ENCODE measurements at regions not wholly inside any gene's neighbourhood (a gene's known extent, or its start where the extent isn't known, plus 50 kb on each side); places are given as distances from the start of the nearest gene placed in this dataset.

DNA sequence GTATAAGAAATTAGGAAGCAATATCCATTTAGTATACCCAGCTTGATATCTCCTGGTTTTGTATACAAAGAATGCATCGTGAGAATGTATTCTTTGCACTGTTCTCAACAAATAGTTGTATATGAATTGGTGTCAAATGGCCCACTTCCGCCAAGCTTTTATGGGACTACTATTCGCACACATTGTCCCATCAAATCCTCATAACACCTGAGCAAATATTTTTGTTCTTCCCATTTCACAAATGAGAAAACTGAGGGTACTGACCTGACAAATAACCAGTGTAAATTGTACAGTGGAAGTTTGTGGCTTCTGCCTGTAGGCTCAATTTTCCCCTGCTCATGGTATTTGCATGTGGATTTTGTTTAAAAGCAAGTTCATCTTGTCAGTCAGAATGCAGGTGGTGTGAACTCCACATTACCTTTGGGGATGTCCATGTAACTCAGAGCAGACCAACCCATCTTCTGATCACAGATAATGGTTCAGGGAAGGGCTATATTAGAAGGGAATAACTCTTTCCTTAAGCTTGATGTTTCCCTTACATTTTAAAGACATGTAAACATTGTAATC, 51.5 kb upstream of the FAM241A start:
- ChIA-PET CTCF (ENCODE audit: low intra/inter-chr PET ratio) (no interaction called here), POLR2A (interaction anchor here (1.0 kb wide), 1 partner anchor 13 kb away, joined by 3 read pairs; no protein-coding TSS in a partner anchor)
- Histone ChIP-seq H3K4me2 (ENCODE audit: insufficient read depth, low read length) (no peak overlapping the region), H3K27me3 (ENCODE audit: control insufficient read depth in 2 of 2, insufficient read depth in 2 of 2, low read length in 2 of 2) (no peaks in the 10 kb centered on the region; a peak in 1 of 5 replicates), H2AFZ (ENCODE audit: low read depth, low read length) (no peak overlapping the region), H3K9me3 (replicated peaks; ENCODE audit: control insufficient read depth, insufficient read depth, low read depth, low read length) (no peaks in the 10 kb centered on the region), H3K4me3 (no peak overlapping the region), H3K27ac (ENCODE audit: extremely low read depth, low read depth, low read length) (no peak overlapping the region), H3K79me2 (ENCODE audit: control insufficient read depth, insufficient read depth, low read length) (no peaks in the 10 kb centered on the region), H3K36me3 (ENCODE audit: control insufficient read depth, insufficient read depth, low read length) (no peaks in the 10 kb centered on the region), H3K4me1 (replicated peaks in 1 of 2; ENCODE audit: control insufficient read depth in 2 of 2, insufficient read depth in 2 of 2, low read length in 2 of 2) (no peaks in the 10 kb centered on the region), H4K20me1 (replicated peaks; ENCODE audit: control insufficient read depth, insufficient read depth, low read length) (no peaks in the 10 kb centered on the region), H3K9me1 (ENCODE audit: control insufficient read depth, insufficient read depth, low read length) (no peaks in the 10 kb centered on the region), H3K9ac (ENCODE audit: insufficient read depth in 1 of 2, low read depth in 2 of 2, low read length in 2 of 2) (no peak overlapping the region)
- FAIRE-seq (no peak), DNase-seq (ENCODE audit: extremely low read depth in 1 of 4, low spot score in 3 of 4) (no peak), ATAC-seq (no peak)
- BruUV-seq (replicated peaks), result no TSS peak
- 3% methylated on average over 3 of the region's 3 CpGs for WGBS (ENCODE audit: insufficient coverage, low coverage, missing lambda C conversion rate)
- intact Hi-C loops (cut with micrococcal nuclease) (loop anchor here (10.0 kb wide), 1 partner anchor 231 kb away; no protein-coding TSS in a partner anchor), in situ Hi-C loops (cut with MboI) (no loop called here)
- TF ChIP-seq IFI16 (CRISPR knock-in tag; IDR thresholded peaks at IDR 0.05) (no peak), SIN3A (IDR thresholded peaks at IDR 0.05; ENCODE audit: borderline replicate concordance in 2 of 2, control insufficient read depth in 1 of 2, low read depth in 2 of 2, low read length in 2 of 2) (no peak), OTX1 (CRISPR knock-in tag; IDR thresholded peaks at IDR 0.05) (no peak), HDAC3 (IDR thresholded peaks at IDR 0.05; ENCODE audit: borderline replicate concordance, partially characterized antibody) (no peak), GTF2F1 (IDR thresholded peaks at IDR 0.05; ENCODE audit: low read depth, low read length) (no peak), ZNF146 (CRISPR knock-in tag; IDR thresholded peaks at IDR 0.05; ENCODE audit: unreplicated experiment) (no peak), CGGBP1 (CRISPR knock-in tag; IDR thresholded peaks at IDR 0.05) (no peak), ZBTB33 (CRISPR knock-in tag; IDR thresholded peaks at IDR 0.05) (no peak), ZNF165 (CRISPR knock-in tag; IDR thresholded peaks at IDR 0.05; ENCODE audit: borderline replicate concordance) (no peak), HNRNPLL (IDR thresholded peaks at IDR 0.05; ENCODE audit: low read depth, low read length, poor library complexity, severe bottlenecking) (no peak), ZNF197 (CRISPR knock-in tag; IDR thresholded peaks at IDR 0.05; ENCODE audit: low read depth) (no peak), ZBTB7A (IDR thresholded peaks at IDR 0.05; ENCODE audit: borderline replicate concordance, control insufficient read depth, low read depth, low read length) (no peak), STAT5A (IDR thresholded peaks at IDR 0.05; ENCODE audit: borderline replicate concordance, low read length) (no peak), ZNF274 (IDR thresholded peaks at IDR 0.05; ENCODE audit: borderline replicate concordance, low read depth, low read length) (no peak)
- TF ChIP-seq, protein P1, sequence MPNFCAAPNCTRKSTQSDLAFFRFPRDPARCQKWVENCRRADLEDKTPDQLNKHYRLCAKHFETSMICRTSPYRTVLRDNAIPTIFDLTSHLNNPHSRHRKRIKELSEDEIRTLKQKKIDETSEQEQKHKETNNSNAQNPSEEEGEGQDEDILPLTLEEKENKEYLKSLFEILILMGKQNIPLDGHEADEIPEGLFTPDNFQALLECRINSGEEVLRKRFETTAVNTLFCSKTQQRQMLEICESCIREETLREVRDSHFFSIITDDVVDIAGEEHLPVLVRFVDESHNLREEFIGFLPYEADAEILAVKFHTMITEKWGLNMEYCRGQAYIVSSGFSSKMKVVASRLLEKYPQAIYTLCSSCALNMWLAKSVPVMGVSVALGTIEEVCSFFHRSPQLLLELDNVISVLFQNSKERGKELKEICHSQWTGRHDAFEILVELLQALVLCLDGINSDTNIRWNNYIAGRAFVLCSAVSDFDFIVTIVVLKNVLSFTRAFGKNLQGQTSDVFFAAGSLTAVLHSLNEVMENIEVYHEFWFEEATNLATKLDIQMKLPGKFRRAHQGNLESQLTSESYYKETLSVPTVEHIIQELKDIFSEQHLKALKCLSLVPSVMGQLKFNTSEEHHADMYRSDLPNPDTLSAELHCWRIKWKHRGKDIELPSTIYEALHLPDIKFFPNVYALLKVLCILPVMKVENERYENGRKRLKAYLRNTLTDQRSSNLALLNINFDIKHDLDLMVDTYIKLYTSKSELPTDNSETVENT (CRISPR knock-in tag; IDR thresholded peaks at IDR 0.05), result no peak
